ENCODE measurements at regions not wholly inside any gene's neighbourhood (a gene's known extent, or its start where the extent isn't known, plus 50 kb on each side); places are given as distances from the start of the nearest gene placed in this dataset.

- DNase-seq (ENCODE audit: low read depth) = no peak
Measured at GRCh38 chr5:86780018-86780417, 162.3 kb downstream of the COX7C start.

DNA sequence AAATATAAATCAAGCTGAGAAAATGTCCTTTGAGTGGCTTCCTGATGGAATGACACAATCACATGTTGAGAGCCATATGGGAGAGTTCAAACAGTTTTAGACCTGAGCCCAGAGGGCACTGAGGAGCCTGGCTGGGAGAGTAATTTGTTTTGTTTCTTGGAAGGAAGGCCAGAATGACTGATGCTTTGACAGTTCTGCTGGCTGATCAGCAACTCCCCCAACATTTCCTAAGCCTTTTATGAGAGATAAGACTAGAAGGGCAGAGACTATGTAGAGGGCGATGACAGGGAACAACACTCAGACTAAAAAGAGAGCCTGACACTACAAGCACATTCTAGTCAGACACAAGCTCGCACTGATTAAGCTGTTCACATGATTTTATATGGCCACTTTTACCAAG is 169.2 kb downstream of the COX7C start:
- no peak for DNase-seq (ENCODE audit: low read depth)

DNA sequence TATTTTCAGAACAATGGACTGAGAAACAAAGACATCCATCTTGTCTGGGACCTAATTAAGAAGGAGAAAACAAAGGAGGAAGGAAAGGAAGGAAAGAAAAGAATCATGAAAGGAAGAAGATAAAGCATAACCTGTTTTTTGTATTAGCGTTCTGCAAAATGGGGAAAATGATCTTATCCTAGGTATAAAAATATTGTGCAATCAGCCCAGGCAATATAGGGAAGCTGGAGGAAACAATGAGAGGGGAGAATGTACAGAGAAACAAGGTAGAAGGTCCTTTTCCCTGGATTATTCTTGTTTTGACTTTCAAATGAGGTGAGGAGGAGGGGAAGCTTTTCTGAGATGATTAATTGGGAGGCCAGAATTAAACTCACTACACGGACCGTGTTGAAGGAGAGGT is 177.9 kb downstream of the COX7C start:
- DNase-seq (ENCODE audit: low read depth) = no peak

DNA sequence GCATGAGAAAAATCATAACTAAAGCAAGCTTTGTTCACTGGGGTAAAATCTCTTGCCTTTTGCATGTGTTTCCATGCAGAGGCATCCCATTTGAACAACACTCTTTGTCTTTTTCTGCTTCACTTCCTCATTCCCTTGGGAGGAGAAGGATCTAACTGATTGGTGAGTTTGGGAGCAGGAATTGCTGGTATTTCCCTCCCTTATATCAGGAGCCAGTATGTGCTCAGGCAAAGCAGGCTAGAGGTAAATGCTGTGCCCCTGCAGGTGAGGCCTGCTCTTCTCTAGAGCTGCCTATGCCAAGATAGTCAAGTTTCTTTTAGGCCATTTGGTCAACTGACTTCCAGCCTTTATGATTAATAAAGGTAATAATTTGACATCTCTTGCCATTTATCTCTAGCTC is 179.9 kb downstream of the COX7C start:
- DNase-seq (ENCODE audit: low read depth) = no peak

DNA sequence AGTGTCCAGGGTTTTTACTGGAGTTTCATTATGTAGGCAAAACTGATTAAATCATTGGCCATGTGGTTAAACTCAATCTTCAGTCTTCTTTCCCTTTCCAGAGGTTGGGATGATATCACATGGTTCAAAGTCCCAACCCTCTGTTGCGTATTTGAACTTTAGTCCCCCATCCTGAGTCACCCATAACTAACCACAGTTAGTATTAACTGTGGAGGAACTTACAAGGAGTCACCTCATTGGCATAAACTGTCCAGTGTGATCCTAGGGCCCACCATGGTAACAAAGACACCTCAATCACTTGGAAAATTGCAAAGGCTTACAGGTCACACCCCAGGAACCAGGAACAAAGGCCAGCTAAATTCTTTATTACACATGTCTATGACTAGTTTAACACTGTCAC is 188.5 kb downstream of the COX7C start:
- no peak for DNase-seq (ENCODE audit: low read depth)

DNA sequence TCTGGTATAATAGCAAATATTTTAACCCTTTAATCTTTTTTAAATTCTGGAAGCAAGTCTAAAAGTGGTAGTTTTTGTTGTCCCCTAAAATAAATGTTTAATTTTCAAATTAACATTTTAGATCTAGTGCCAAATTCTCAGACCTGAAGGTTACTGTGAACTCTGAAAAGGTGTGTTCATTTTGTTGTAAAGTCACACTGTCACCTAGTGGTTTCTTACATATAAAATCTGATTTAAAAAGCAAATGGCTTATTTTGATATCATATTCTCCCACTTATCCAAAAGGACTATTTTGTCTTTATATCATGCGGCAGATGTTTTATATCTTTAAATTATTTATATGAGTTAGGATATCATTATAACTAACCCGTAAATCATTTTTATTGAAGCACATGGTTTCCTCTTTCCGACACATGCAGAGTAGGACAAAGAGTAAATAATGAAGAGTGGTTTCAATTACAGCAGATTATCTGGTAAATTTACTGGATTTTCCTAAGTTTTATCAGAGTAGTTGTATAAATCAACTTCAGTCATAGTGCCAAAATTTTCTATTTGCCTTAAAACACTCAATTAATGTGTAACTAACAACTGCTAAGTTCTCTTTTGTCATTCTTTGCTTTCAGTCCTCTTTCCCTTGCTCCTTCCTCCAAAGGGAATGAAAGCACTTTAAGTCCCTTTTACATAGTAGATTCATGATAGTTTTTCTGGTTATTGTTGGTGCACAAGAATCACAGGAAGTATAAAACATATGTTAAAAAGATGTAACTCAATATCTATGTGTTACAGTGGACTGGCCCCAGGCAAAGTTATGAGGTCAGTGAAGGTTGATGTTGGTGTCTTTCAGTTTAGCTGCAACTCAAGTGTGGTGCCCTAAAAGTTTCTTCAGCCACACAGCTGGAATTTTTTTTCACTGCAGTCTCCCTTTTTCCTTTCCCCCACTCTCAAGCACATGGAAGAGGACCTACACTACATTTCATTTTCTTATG is 189.6 kb downstream of the COX7C start:
- no peak for DNase-seq (ENCODE audit: low read depth)

DNA sequence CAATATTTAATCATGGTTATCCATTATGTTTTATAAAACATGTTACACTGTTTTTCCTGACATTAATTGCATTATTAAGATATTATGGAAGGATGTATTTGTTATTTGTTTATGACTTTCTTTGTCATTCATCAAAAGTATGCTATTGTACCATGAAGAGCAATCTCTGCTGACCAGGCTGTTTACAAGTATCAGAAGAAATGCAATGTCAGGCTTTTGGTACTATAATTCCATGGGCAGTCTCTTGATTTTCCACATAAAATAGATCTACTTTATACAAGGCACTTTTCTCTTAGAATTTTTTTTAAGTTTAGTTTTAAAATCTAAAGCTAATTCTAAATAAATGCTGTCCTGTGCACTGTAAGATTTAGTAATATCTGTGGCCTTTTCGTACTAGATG is 196.6 kb downstream of the COX7C start:
- DNase-seq (ENCODE audit: low read depth) = no peak

GRCh38 chr5:86814907-86815306 is 197.2 kb downstream of the COX7C start:
- DNase-seq (ENCODE audit: low read depth) = no peak

DNA sequence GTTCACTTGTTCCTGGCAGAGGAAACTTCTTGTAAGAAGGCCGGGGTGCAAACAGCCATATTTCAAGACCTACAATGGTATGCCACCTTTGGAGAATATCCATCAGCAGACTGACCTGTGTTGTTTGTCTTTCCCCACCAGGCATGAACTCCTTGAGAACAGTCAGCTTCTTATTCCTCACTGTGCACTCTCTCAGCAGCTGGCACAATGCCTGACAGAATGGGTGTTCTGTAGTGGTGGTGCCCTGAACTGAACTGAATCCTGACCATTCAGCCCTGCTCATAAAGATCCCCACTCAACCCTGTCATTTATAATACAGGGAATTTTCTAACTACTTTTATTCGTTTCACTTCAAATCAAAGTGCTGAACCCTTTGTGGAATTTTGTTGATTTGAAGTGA is 206.9 kb downstream of the COX7C start:
- DNase-seq (ENCODE audit: low read depth) = no peak

DNA sequence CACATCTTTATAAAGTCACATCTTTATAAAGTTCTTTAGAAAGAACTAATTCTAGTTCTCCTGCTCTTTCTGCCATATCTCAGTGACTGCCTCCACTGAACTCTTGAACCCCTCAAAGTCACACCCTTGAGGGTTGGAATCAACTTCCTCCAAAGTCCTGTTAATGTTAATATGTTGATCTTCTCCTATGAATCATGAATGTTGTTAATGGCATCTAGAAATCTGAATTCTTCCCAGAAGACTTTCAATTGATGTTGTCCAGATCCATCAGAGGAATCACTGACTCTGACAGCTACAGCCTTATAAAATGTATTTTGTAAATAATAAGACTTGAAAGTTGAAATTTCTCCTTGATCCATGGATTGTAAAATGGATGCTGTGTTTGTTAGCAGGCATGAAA is 213.4 kb downstream of the COX7C start:
- DNase-seq (ENCODE audit: low read depth) = no peak

- no peak for DNase-seq (ENCODE audit: low read depth)
Measured at GRCh38 chr5:86833868-86834267, 216.1 kb downstream of the COX7C start.

DNA sequence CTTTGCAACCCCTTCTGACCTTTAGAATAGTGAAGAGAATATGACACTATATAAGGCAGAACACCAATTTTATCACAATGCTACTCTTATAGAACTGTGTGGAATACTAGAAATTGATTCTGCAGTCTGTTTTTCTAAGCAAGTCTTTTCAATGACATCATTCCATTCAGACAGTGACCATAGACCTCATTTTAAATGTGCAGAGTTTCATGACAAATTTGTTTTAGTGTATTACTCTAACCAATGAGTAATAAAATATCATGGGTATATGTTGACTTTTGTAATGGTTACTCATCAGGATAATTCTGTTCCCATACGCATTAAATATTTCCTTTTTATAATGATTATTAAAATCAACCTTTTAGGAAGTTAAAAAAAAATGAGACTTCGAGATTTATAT is 219.9 kb downstream of the COX7C start:
- no peak for DNase-seq (ENCODE audit: low read depth)

GRCh38 chr5:86838083-86838482 is 220.3 kb downstream of the COX7C start:
- DNase-seq (ENCODE audit: low read depth) = no peak

GRCh38 chr5:86841000-86841644 is 223.4 kb downstream of the COX7C start:
- DNase-seq (ENCODE audit: low read depth) = no peak

- DNase-seq (ENCODE audit: low read depth) = no peak
Measured at GRCh38 chr5:86858442-86858841, 240.7 kb downstream of the COX7C start.

DNA sequence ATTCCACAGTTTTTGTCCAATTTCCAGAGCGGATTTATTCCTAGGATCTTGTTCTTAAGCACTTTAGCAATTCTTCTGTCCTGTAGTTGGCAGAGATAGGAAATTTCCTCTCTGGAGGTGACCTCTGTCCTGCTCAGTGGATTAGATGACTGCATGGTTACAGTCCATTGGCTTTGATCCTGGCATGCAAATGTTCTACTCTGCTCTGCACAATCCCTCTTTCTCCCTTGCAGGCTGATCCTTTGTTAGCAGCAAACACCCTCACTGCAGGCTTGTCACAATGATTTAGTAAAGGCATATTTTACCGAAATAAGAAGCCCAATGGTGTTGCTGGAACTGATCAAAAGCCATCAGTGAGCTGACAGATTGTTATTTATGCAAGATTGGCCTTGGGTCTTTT is 243.8 kb downstream of the COX7C start:
- no peak for DNase-seq (ENCODE audit: low read depth)

DNA sequence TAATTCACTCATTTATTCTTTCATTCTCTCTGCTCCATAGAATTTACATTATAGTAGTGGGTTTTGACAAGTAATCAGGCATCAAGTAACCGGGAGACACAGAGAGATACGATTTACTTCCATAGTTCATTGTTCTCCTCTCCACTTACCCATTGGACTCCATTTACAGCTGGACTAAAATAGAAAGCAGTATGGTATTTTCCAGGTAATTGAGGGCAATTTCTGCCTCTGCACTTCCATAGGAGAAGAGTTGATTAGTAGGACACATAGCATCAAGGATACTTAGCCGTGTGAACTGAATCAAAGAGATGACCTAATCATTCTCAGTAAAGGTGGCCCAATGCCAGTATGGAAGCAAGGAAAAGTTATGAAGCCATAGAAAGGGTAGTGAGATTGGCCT is 244.4 kb downstream of the COX7C start:
- DNase-seq (ENCODE audit: low read depth) = no peak

- DNase-seq (ENCODE audit: low read depth) = no peak
Measured at GRCh38 chr5:86864051-86864450, 246.3 kb downstream of the COX7C start.

- DNase-seq (ENCODE audit: low read depth) = no peak
Measured at GRCh38 chr5:86865256-86865785, 247.6 kb downstream of the COX7C start.

GRCh38 chr5:86866036-86866435 is 248.3 kb downstream of the COX7C start:
- no peak for DNase-seq (ENCODE audit: low read depth)

- no peak for DNase-seq (ENCODE audit: low read depth)
Measured at GRCh38 chr5:86869268-86869667, 251.5 kb downstream of the COX7C start.

DNA sequence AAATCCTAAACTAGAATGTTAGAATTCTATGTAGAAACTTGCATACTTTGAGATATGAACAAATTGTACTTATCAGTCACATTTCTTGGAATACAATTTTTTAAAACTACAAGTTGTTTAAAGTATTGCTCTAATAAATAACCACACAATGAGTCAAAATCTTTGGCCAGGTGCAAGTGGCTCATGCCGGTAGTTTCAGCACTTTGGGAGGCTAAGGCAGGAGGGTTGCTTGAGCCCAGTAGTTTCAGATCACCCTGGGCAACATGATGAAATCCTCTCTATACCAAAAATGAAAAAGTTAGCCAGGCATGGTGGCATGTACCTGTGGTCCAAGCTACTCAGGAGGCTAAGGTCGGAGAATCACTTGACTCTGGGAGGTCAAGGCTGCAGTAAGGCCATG is 257.8 kb downstream of the COX7C start:
- no peak for DNase-seq (ENCODE audit: low read depth)

DNA sequence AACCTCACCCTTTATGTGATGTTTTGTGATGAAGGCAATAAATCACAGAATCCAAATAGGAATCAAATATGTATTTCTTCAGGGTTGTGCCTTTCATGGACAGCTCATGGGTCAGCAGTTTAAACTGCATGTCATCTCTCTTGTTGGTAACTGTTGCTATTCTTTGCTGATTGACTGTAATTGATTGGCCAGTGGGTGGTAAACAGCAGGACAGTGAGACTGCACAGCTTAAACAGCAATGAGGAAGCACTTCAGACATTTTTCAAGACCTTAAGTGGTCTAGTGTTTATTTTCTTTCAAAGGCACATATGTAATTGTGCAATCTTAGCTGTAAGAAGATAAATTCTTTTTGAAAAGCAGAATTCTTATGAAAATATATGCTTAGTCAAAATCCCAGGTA is 260.5 kb downstream of the COX7C start:
- DNase-seq (ENCODE audit: low read depth) = no peak
